ENCODE measurements at regions not wholly inside any gene's neighbourhood (a gene's known extent, or its start where the extent isn't known, plus 50 kb on each side); places are given as distances from the start of the nearest gene placed in this dataset.

- no peak for TF ChIP-seq CTCF (IDR thresholded peaks at IDR 0.05; ENCODE audit: low read depth, low read length, poor library complexity, severe bottlenecking)
- TF ChIP-seq EZH2phosphoT487 (IDR thresholded peaks at IDR 0.05; ENCODE audit: borderline replicate concordance, low read length), result no peak
Measured at GRCh38 chr6:21665392-21666200, 72.0 kb downstream of the SOX4 start.

Measured in DOHH2 (cell line).